ENCODE measurements at regions not wholly inside any gene's neighbourhood (a gene's known extent, or its start where the extent isn't known, plus 50 kb on each side); places are given as distances from the start of the nearest gene placed in this dataset.

GRCh38 chr3:81199587-81199986 is 561.9 kb downstream of the GBE1 start:
- Histone ChIP-seq H3K4me1 (ENCODE audit: insufficient read depth) (no peaks in the 10 kb centered on the region), H3K27me3 (no peaks in the 10 kb centered on the region), H3K36me3 (no peaks in the 10 kb centered on the region), H3K27ac (no peak overlapping the region), H3K4me3 (no peak overlapping the region), H3K9me3 (no peaks in the 10 kb centered on the region)
- no peak for DNase-seq
- intact Hi-C loops (cut with DNase I) = no loop called here
- 3 to 11% (median 5%) methylated on average over 4 of the region's 4 CpGs for WGBS, 3 donors
- no peak for TF ChIP-seq EP300 (IDR thresholded peaks at IDR 0.05)
- TF ChIP-seq, protein P1, sequence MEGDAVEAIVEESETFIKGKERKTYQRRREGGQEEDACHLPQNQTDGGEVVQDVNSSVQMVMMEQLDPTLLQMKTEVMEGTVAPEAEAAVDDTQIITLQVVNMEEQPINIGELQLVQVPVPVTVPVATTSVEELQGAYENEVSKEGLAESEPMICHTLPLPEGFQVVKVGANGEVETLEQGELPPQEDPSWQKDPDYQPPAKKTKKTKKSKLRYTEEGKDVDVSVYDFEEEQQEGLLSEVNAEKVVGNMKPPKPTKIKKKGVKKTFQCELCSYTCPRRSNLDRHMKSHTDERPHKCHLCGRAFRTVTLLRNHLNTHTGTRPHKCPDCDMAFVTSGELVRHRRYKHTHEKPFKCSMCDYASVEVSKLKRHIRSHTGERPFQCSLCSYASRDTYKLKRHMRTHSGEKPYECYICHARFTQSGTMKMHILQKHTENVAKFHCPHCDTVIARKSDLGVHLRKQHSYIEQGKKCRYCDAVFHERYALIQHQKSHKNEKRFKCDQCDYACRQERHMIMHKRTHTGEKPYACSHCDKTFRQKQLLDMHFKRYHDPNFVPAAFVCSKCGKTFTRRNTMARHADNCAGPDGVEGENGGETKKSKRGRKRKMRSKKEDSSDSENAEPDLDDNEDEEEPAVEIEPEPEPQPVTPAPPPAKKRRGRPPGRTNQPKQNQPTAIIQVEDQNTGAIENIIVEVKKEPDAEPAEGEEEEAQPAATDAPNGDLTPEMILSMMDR (IDR thresholded peaks at IDR 0.05) = no peak
- no peak for TF ChIP-seq POLR2A (IDR thresholded peaks at IDR 0.05)

GRCh38 chr3:81198756-81199155 is 562.7 kb downstream of the GBE1 start:
- no peaks in the 10 kb centered on the region for H3K9me3 ChIP-seq
- no peaks in the 10 kb centered on the region for H3K36me3 ChIP-seq
- no peak for TF ChIP-seq EP300 (IDR thresholded peaks at IDR 0.05)
- TF ChIP-seq POLR2A (IDR thresholded peaks at IDR 0.05) = no peak
- TF ChIP-seq, protein P1 (IDR thresholded peaks at IDR 0.05) = no peak
- H3K27ac ChIP-seq = no peak overlapping the region
- H3K27me3 ChIP-seq = no peaks in the 10 kb centered on the region
- H3K4me3 ChIP-seq = no peak overlapping the region
- no peaks in the 10 kb centered on the region for H3K4me1 ChIP-seq (ENCODE audit: insufficient read depth)
- 21 to 24% (median 23%) methylated on average over 5 of the region's 5 CpGs for WGBS, 3 donors
- DNase-seq = no peak
- intact Hi-C loops (cut with DNase I) = no loop called here

DNA sequence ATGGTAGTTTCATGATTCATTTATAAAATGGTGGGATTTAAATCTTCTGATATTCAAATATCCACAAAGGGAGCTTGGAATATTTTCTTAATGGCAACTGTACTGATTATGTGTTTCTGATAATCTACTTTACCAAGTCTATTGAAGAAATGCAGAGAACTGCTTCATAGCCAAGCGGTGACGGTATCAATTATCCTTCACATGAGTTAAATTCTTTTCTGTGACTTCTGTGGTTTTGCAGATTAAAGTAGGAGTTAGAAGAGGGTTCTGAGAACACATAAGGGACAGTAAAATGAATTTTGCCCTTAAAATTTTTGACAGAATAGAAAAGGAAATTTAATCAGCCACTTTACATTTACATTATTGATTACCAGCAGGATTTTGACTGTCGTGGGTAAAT is 563.2 kb downstream of the GBE1 start:
- no peaks in the 10 kb centered on the region for H3K27me3 ChIP-seq
- no peak for DNase-seq
- 66 to 78% (median 74%) methylated on average over 3 of the region's 3 CpGs for WGBS, 3 donors
- intact Hi-C loops (cut with DNase I) = no loop called here
- no peak overlapping the region for H3K27ac ChIP-seq
- no peaks in the 10 kb centered on the region for H3K9me3 ChIP-seq
- TF ChIP-seq POLR2A (IDR thresholded peaks at IDR 0.05) (no peak), EP300 (IDR thresholded peaks at IDR 0.05) (no peak)
- TF ChIP-seq, protein P1 (IDR thresholded peaks at IDR 0.05) = no peak
- no peaks in the 10 kb centered on the region for H3K36me3 ChIP-seq
- H3K4me1 ChIP-seq (ENCODE audit: insufficient read depth) = no peaks in the 10 kb centered on the region
- H3K4me3 ChIP-seq = no peak overlapping the region

DNA sequence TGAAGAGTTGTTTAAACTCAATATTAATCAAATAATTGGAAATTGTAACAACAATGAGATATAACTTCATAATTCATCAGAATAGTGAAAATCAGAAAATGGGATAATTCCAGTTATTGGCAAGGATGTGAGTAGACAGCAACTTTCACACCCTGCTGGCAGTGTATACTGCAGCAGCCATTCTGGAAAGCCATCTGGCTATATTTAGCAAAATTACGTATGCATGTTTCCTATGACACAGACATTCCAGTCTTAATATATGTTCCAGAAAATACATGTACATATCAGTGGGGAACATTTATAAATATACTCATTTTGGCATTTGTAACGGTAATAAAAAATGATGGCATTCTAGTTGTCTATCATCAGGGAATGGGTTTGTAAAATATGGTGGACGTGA is 564.1 kb downstream of the GBE1 start:
- intact Hi-C loops (cut with DNase I) = no loop called here
- no peak overlapping the region for H3K27ac ChIP-seq
- H3K27me3 ChIP-seq = no peaks in the 10 kb centered on the region
- H3K4me1 ChIP-seq (ENCODE audit: insufficient read depth) = no peaks in the 10 kb centered on the region
- no peak overlapping the region for H3K4me3 ChIP-seq
- H3K9me3 ChIP-seq = no peaks in the 10 kb centered on the region
- WGBS, 3 donors = 80 to 89% (median 84%) methylated on average over 3 of the region's 3 CpGs
- TF ChIP-seq EP300 (IDR thresholded peaks at IDR 0.05) = no peak
- TF ChIP-seq, protein P1 (IDR thresholded peaks at IDR 0.05) = no peak
- no peaks in the 10 kb centered on the region for H3K36me3 ChIP-seq
- no peak for DNase-seq

GRCh38 chr3:81195478-81195877 is 566.0 kb downstream of the GBE1 start:
- H3K36me3 ChIP-seq = no peaks in the 10 kb centered on the region
- no peak overlapping the region for H3K4me3 ChIP-seq
- 67 to 80% (median 74%) methylated on average over 1 of the region's 1 CpG for WGBS, 3 donors
- no peak overlapping the region for H3K27ac ChIP-seq
- H3K9me3 ChIP-seq = no peaks in the 10 kb centered on the region
- no peaks in the 10 kb centered on the region for H3K27me3 ChIP-seq
- no peak for DNase-seq
- TF ChIP-seq POLR2A (IDR thresholded peaks at IDR 0.05) (no peak), EP300 (IDR thresholded peaks at IDR 0.05) (no peak)
- TF ChIP-seq, protein P1 (IDR thresholded peaks at IDR 0.05) = no peak
- H3K4me1 ChIP-seq (ENCODE audit: insufficient read depth) = no peaks in the 10 kb centered on the region
- intact Hi-C loops (cut with DNase I) = no loop called here

All from ovary (tissue), 7 donors.